VCaP (cell line): ENCODE measurements at regions not wholly inside any gene's neighbourhood (a gene's known extent, or its start where the extent isn't known, plus 50 kb on each side); places are given as distances from the start of the nearest gene placed in this dataset.
A peak's percentile ranks its signal among the peaks of the same experiment; 100 is the strongest.

Experiments
- H3K27ac ChIP-seq: fragments of 450-650 bp; 2 replicates; pipeline ENCODE4 v1.5.1; 2017
- CTCF ChIP-seq: fragments of 450-650 bp; conservative IDR thresholded peaks from 2 replicates; pipeline ENCODE4 v1.5.1; 2017; ENCODE audit warnings: mild to moderate bottlenecking, moderate library complexity

- H3K27ac ChIP-seq, result no peak overlapping the region
- TF ChIP-seq CTCF, result no peak
Observed at GRCh38 chr7:91620827-91621226, 259.7 kb downstream of the MTERF1 start.

GRCh38 chr7:91627324-91627723, 253.2 kb downstream of the MTERF1 start:
- H3K27ac ChIP-seq, result peak overlapping the region; percentile 88

GRCh38 chr7:91628742-91629141, 251.8 kb downstream of the MTERF1 start:
- no peak for TF ChIP-seq CTCF
- peak overlapping the region; percentile 88 for H3K27ac ChIP-seq

- TF ChIP-seq CTCF, result no peak
Observed at GRCh38 chr7:91630581-91631380, 249.7 kb downstream of the MTERF1 start.

GRCh38 chr7:91632234-91632940, 248.1 kb downstream of the MTERF1 start:
- H3K27ac ChIP-seq, result peak overlapping the region; percentile 88
- TF ChIP-seq CTCF, result no peak

More at GRCh38 chr7:91630581-91631380, 249.7 kb downstream of the MTERF1 start:
- H3K27ac ChIP-seq, result no peak overlapping the region

- TF ChIP-seq CTCF, result no peak
- H3K27ac ChIP-seq, result peak overlapping the region; percentile 88
Observed at GRCh38 chr7:91633013-91633441, 247.5 kb downstream of the MTERF1 start.

GRCh38 chr7:91634485-91635177, 245.9 kb downstream of the MTERF1 start:
- peak overlapping the region; percentile 88 for H3K27ac ChIP-seq
- no peak for TF ChIP-seq CTCF
